ENCODE measurements at regions not wholly inside any gene's neighbourhood (a gene's known extent, or its start where the extent isn't known, plus 50 kb on each side); places are given as distances from the start of the nearest gene placed in this dataset.

DNA sequence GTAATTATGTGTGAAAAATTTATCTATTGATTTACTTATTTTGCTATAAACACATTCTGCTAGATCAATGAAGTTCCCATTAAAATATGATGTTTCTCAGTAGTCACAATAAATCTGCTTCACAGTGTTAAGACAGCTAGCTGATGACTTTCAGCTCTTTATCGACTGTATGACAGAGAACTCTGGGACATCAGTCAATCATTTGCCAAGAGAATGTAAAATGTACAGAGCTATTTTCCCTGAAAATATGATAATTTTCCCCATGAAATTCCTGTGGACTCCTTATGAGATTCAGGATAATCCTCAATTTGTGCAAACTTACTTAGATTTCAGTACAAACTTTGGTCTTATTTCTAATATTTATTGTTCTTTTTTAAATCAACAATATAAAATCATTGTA, 430.5 kb downstream of the SLITRK6 start (continued):
- TF ChIP-seq, protein P1, sequence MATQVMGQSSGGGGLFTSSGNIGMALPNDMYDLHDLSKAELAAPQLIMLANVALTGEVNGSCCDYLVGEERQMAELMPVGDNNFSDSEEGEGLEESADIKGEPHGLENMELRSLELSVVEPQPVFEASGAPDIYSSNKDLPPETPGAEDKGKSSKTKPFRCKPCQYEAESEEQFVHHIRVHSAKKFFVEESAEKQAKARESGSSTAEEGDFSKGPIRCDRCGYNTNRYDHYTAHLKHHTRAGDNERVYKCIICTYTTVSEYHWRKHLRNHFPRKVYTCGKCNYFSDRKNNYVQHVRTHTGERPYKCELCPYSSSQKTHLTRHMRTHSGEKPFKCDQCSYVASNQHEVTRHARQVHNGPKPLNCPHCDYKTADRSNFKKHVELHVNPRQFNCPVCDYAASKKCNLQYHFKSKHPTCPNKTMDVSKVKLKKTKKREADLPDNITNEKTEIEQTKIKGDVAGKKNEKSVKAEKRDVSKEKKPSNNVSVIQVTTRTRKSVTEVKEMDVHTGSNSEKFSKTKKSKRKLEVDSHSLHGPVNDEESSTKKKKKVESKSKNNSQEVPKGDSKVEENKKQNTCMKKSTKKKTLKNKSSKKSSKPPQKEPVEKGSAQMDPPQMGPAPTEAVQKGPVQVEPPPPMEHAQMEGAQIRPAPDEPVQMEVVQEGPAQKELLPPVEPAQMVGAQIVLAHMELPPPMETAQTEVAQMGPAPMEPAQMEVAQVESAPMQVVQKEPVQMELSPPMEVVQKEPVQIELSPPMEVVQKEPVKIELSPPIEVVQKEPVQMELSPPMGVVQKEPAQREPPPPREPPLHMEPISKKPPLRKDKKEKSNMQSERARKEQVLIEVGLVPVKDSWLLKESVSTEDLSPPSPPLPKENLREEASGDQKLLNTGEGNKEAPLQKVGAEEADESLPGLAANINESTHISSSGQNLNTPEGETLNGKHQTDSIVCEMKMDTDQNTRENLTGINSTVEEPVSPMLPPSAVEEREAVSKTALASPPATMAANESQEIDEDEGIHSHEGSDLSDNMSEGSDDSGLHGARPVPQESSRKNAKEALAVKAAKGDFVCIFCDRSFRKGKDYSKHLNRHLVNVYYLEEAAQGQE (IDR thresholded peaks at IDR 0.05; ENCODE audit: low read depth) = no peak
- TF ChIP-seq POLR2A (IDR thresholded peaks at IDR 0.05; ENCODE audit: borderline replicate concordance, extremely low read depth, insufficient read depth, insufficient read length) (no peak), ZNF274 (IDR thresholded peaks at IDR 0.05; ENCODE audit: low read depth, low read length) (no peak)

DNA sequence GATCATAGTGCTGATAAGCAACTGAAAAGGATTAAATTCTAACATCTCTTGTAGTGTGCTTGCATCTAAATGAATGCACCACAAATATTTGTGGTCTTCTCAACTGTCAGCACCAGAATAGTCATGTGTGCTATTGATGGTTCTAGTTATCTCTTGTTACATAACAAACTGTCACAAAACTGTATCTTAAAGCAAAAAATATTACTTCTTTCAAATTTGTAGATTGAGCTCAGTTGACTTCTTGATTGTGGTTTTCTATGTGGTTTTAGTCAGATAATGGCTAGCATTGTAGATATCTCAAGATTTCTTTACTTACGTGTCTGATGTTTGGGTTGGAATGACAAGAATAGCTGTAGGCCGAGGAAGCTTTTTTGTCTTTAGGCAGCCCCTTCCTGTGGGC, 431.3 kb downstream of the SLITRK6 start:
- no peaks in the 10 kb centered on the region for H4K20me1 ChIP-seq (ENCODE audit: insufficient read depth)
- no peaks in the 10 kb centered on the region for H3K36me3 ChIP-seq (ENCODE audit: control insufficient read depth in 1 of 2, insufficient read depth in 2 of 2, low read length in 2 of 2)
- H3K9ac ChIP-seq (ENCODE audit: low read length) = no peak overlapping the region
- no peak overlapping the region for H2AFZ ChIP-seq (ENCODE audit: low read depth, low read length, poor library complexity, severe bottlenecking)
- H3K27ac ChIP-seq (ENCODE audit: low read depth, low read length) = no peak overlapping the region
- DNase-seq (ENCODE audit: low read depth, low spot score) (no peak), ATAC-seq (no peak)
- no peaks in the 10 kb centered on the region for H3K79me2 ChIP-seq (ENCODE audit: insufficient read depth, low read length)
- no peaks in the 10 kb centered on the region for H3K4me1 ChIP-seq (ENCODE audit: control insufficient read depth in 1 of 2, insufficient read depth in 2 of 2, low read length in 2 of 2)
- RAD21 ChIA-PET (ENCODE audit: low non-redundant PET in 1 of 2, low total read pairs in 2 of 2, uncharacterized antibody in 2 of 2, unreplicated experiment in 2 of 2) = no interaction called here
- no TSS peak for BruUV-seq (replicated peaks)
- H3K4me2 ChIP-seq (ENCODE audit: low read length) = no peak overlapping the region
- H3K27me3 ChIP-seq (ENCODE audit: insufficient read depth, low read length) = no peaks in the 10 kb centered on the region
- CTCF ChIA-PET = no interaction called here
- POLR2A ChIA-PET = no interaction called here
- TF ChIP-seq, protein P2, sequence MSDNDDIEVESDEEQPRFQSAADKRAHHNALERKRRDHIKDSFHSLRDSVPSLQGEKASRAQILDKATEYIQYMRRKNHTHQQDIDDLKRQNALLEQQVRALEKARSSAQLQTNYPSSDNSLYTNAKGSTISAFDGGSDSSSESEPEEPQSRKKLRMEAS (IDR thresholded peaks at IDR 0.05) = no peak
- TF ChIP-seq SP1 (IDR thresholded peaks at IDR 0.05; ENCODE audit: low read depth) (no peak), ZNF274 (IDR thresholded peaks at IDR 0.05; ENCODE audit: low read depth, low read length) (no peak), CEBPB (IDR thresholded peaks at IDR 0.05; ENCODE audit: low read depth) (no peak), RAD21 (IDR thresholded peaks at IDR 0.05; ENCODE audit: low read depth) (no peak)
- no peak overlapping the region for H3K4me3 ChIP-seq (replicated peaks in 1 of 2; ENCODE audit: low read depth in 1 of 2, low read length in 2 of 2)
- intact Hi-C loops (cut with micrococcal nuclease) = no loop called here
- no peaks in the 10 kb centered on the region for H3K9me3 ChIP-seq (ENCODE audit: control insufficient read depth in 1 of 2, insufficient read depth in 1 of 2, low read depth in 1 of 2, low read length in 2 of 2)
- no peaks in the 10 kb centered on the region for H3K9me2 ChIP-seq (ENCODE audit: insufficient read depth)

Measured in HCT116 (cell line).